Stimulated activated naive CD8-positive, alpha-beta T cell treated with anti-CD3 and anti-CD28 coated beads, Interleukin-15, amount 100 ng/mL, for 72 hours (primary cell): ENCODE measurements at regions not wholly inside any gene's neighbourhood (a gene's known extent, or its start where the extent isn't known, plus 50 kb on each side); places are given as distances from the start of the nearest gene placed in this dataset.

ENCODE experiments used
- ATAC-seq: fragments of 150-1000 bp; cut with Tn5 transposase; 2 replicates; pipeline ENCODE4 v1.10.0; 2021; ENCODE audit warnings: mild to moderate bottlenecking, moderate library complexity
- DNase-seq, 2 donors: peaks; one replicate each; pipeline ENCODE4 v3.0.0; 2021 to 2022
- H3K27ac Mint-ChIP-seq, 2 donors: one replicate each; pipeline ENCODE4 v1.8.0; 2022; ENCODE audit warnings: mild to moderate bottlenecking in 2 of 2, mixed read lengths in 2 of 2, moderate library complexity in 2 of 2
- H3K27me3 Mint-ChIP-seq: one replicate; pipeline ENCODE4 v1.8.0; 2022; ENCODE audit warnings: mixed read lengths
- H3K4me1 Mint-ChIP-seq: one replicate; pipeline ENCODE4 v1.8.0; 2022; ENCODE audit warnings: mild to moderate bottlenecking, mixed read lengths
- H3K4me3 Mint-ChIP-seq, 2 donors: one replicate each; pipeline ENCODE4 v1.8.0; 2022; ENCODE audit warnings: mild to moderate bottlenecking in 2 of 2, mixed read lengths in 2 of 2, moderate library complexity in 1 of 2
- H3K9me3 Mint-ChIP-seq, 2 donors: one replicate each; pipeline ENCODE4 v1.8.0; 2022; ENCODE audit warnings: mixed read lengths in 2 of 2

GRCh38 chr4:181687116-181687515 is 556.1 kb upstream of the TENM3 start:
- Mint-ChIP-seq H3K27me3 (no peaks in the 10 kb centered on the region), H3K9me3 (no peaks in the 10 kb centered on the region), H3K4me3 (no peak overlapping the region), H3K4me1 (no peaks in the 10 kb centered on the region), H3K27ac (no peak overlapping the region)
- ATAC-seq (no peak), DNase-seq (no peak)

GRCh38 chr4:181688432-181688831 is 554.8 kb upstream of the TENM3 start:
- no peaks in the 10 kb centered on the region for H3K4me1 Mint-ChIP-seq

GRCh38 chr4:181688872-181689271 is 554.3 kb upstream of the TENM3 start:
- H3K9me3 Mint-ChIP-seq: no peaks in the 10 kb centered on the region
- H3K27ac Mint-ChIP-seq: no peak overlapping the region
- DNase-seq: no peak
- ATAC-seq: no peak
- H3K27me3 Mint-ChIP-seq: no peaks in the 10 kb centered on the region
- H3K4me1 Mint-ChIP-seq: no peaks in the 10 kb centered on the region
- H3K4me3 Mint-ChIP-seq: no peak overlapping the region

More at GRCh38 chr4:181688432-181688831, 554.8 kb upstream of the TENM3 start:
- Mint-ChIP-seq H3K4me3 (no peak overlapping the region), H3K9me3 (no peaks in the 10 kb centered on the region), H3K27ac (no peak overlapping the region), H3K27me3 (no peaks in the 10 kb centered on the region)
- ATAC-seq: no peak
- no peak for DNase-seq

GRCh38 chr4:181690498-181690897 is 552.7 kb upstream of the TENM3 start:
- Mint-ChIP-seq H3K4me1 (no peaks in the 10 kb centered on the region), H3K27ac (no peak overlapping the region), H3K4me3 (no peak overlapping the region), H3K9me3 (no peaks in the 10 kb centered on the region), H3K27me3 (no peaks in the 10 kb centered on the region)
- DNase-seq: no peak
- ATAC-seq: no peak

- Mint-ChIP-seq H3K9me3 (peaks cover 0 to 6% of the 10 kb centered on the region in 2 donors), H3K27me3 (no peaks in the 10 kb centered on the region), H3K27ac (no peak overlapping the region), H3K4me3 (no peak overlapping the region), H3K4me1 (no peaks in the 10 kb centered on the region)
- ATAC-seq (no peak), DNase-seq (no peak)
Observed at GRCh38 chr4:181692965-181693364, 550.2 kb upstream of the TENM3 start.

GRCh38 chr4:181693517-181693916 is 549.7 kb upstream of the TENM3 start:
- no peaks in the 10 kb centered on the region for H3K4me1 Mint-ChIP-seq
- no peaks in the 10 kb centered on the region for H3K27me3 Mint-ChIP-seq
- H3K9me3 Mint-ChIP-seq: peaks cover 0 to 6% of the 10 kb centered on the region in 2 donors
- DNase-seq (no peak), ATAC-seq (no peak)
- no peak overlapping the region for H3K4me3 Mint-ChIP-seq
- H3K27ac Mint-ChIP-seq: no peak overlapping the region

- H3K9me3 Mint-ChIP-seq: peaks cover 0 to 6% of the 10 kb centered on the region in 2 donors
Observed at GRCh38 chr4:181698221-181698620, 545.0 kb upstream of the TENM3 start.

GRCh38 chr4:181701214-181701613 is 542.0 kb upstream of the TENM3 start:
- no peaks in the 10 kb centered on the region for H3K4me1 Mint-ChIP-seq
- H3K27me3 Mint-ChIP-seq: no peaks in the 10 kb centered on the region
- H3K27ac Mint-ChIP-seq: no peak overlapping the region
- ATAC-seq: no peak
- H3K4me3 Mint-ChIP-seq: no peak overlapping the region
- no peak for DNase-seq
- H3K9me3 Mint-ChIP-seq: peaks cover 0 to 15% of the 10 kb centered on the region in 2 donors

More at GRCh38 chr4:181698221-181698620, 545.0 kb upstream of the TENM3 start:
- Mint-ChIP-seq H3K4me1 (no peaks in the 10 kb centered on the region), H3K4me3 (no peak overlapping the region), H3K27me3 (no peaks in the 10 kb centered on the region), H3K27ac (no peak overlapping the region)
- ATAC-seq (no peak), DNase-seq (no peak)

GRCh38 chr4:181701894-181702293 is 541.3 kb upstream of the TENM3 start:
- DNase-seq: no peak
- Mint-ChIP-seq H3K4me1 (no peaks in the 10 kb centered on the region), H3K9me3 (peaks cover 0 to 11% of the 10 kb centered on the region in 2 donors), H3K4me3 (no peak overlapping the region), H3K27me3 (no peaks in the 10 kb centered on the region), H3K27ac (no peak overlapping the region)
- no peak for ATAC-seq

GRCh38 chr4:181702864-181703495 is 540.2 kb upstream of the TENM3 start:
- H3K9me3 Mint-ChIP-seq: peaks cover 0 to 9% of the 10 kb centered on the region in 2 donors
- no peak for ATAC-seq
- no peak overlapping the region for H3K4me3 Mint-ChIP-seq
- no peak overlapping the region for H3K27ac Mint-ChIP-seq
- no peak for DNase-seq
- H3K27me3 Mint-ChIP-seq: no peaks in the 10 kb centered on the region
- H3K4me1 Mint-ChIP-seq: no peaks in the 10 kb centered on the region

GRCh38 chr4:181710143-181710542 is 533.1 kb upstream of the TENM3 start:
- DNase-seq (no peak), ATAC-seq (no peak)
- no peaks in the 10 kb centered on the region for H3K4me1 Mint-ChIP-seq
- H3K9me3 Mint-ChIP-seq: peaks cover 13 to 22% of the 10 kb centered on the region in 2 donors
- no peaks in the 10 kb centered on the region for H3K27me3 Mint-ChIP-seq
- H3K4me3 Mint-ChIP-seq: no peak overlapping the region
- no peak overlapping the region for H3K27ac Mint-ChIP-seq

GRCh38 chr4:181711387-181711786 is 531.8 kb upstream of the TENM3 start:
- Mint-ChIP-seq H3K4me1 (no peaks in the 10 kb centered on the region), H3K27me3 (no peaks in the 10 kb centered on the region), H3K4me3 (no peak overlapping the region), H3K9me3 (peaks cover 13 to 22% of the 10 kb centered on the region in 2 donors), H3K27ac (no peak overlapping the region)
- no peak for ATAC-seq
- DNase-seq: no peak

GRCh38 chr4:181728305-181728966 is 514.8 kb upstream of the TENM3 start:
- DNase-seq (no peak), ATAC-seq (no peak)
- no peaks in the 10 kb centered on the region for H3K4me1 Mint-ChIP-seq
- no peak overlapping the region for H3K4me3 Mint-ChIP-seq
- no peak overlapping the region for H3K27ac Mint-ChIP-seq
- no peaks in the 10 kb centered on the region for H3K27me3 Mint-ChIP-seq
- peaks cover 1 to 11% of the 10 kb centered on the region in 2 donors for H3K9me3 Mint-ChIP-seq

- H3K9me3 Mint-ChIP-seq: peaks cover 0 to 4% of the 10 kb centered on the region in 2 donors
- H3K27ac Mint-ChIP-seq: no peak overlapping the region
- H3K4me1 Mint-ChIP-seq: no peaks in the 10 kb centered on the region
- no peaks in the 10 kb centered on the region for H3K27me3 Mint-ChIP-seq
- ATAC-seq (no peak), DNase-seq (no peak)
- no peak overlapping the region for H3K4me3 Mint-ChIP-seq
Observed at GRCh38 chr4:181731900-181732299, 511.3 kb upstream of the TENM3 start.

GRCh38 chr4:181737744-181738143 is 505.5 kb upstream of the TENM3 start:
- Mint-ChIP-seq H3K4me1 (no peaks in the 10 kb centered on the region), H3K4me3 (no peak overlapping the region), H3K9me3 (peaks cover 0 to 5% of the 10 kb centered on the region in 2 donors), H3K27ac (no peak overlapping the region), H3K27me3 (no peaks in the 10 kb centered on the region)
- DNase-seq (no peak), ATAC-seq (no peak)

GRCh38 chr4:181739031-181739430 is 504.2 kb upstream of the TENM3 start:
- ATAC-seq: no peak

More at GRCh38 chr4:181739031-181739430, 504.2 kb upstream of the TENM3 start:
- Mint-ChIP-seq H3K4me1 (no peaks in the 10 kb centered on the region), H3K27ac (no peak overlapping the region), H3K4me3 (no peak overlapping the region), H3K27me3 (no peaks in the 10 kb centered on the region), H3K9me3 (peaks cover 0 to 5% of the 10 kb centered on the region in 2 donors)
- DNase-seq: no peak
